ENCODE measurements at regions not wholly inside any gene's neighbourhood (a gene's known extent, or its start where the extent isn't known, plus 50 kb on each side); places are given as distances from the start of the nearest gene placed in this dataset.

- no peak for TF ChIP-seq POLR2A (IDR thresholded peaks at IDR 0.05)
- TF ChIP-seq CTCF (IDR thresholded peaks at IDR 0.05) = no peak
Observed at GRCh38 chr16:66197668-66198278, 168.7 kb upstream of the CDH5 start.

All from uterus (tissue), 2 donors.